ENCODE measurements at regions not wholly inside any gene's neighbourhood (a gene's known extent, or its start where the extent isn't known, plus 50 kb on each side); places are given as distances from the start of the nearest gene placed in this dataset.
A peak's percentile ranks its signal among the peaks of the same experiment; 100 is the strongest.

DNA sequence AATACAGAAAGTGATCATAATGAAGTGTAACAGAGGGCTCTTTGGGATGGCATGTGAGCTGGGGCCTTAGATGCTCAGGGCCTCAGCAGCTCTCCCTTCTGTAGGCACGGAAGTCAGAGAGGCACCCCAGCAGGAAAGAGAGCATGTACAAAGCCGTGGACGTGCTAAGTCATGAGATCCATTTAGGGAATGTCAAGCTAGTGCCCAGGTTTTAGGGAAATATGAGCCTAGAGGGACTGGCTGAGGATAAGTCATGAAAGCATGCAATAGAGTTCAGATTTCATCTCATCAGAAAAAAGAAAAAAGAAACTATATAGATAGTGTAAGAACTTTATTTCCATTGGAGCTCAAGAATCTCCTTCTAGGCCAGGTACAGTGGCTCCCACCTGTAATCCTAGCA is 379.5 kb upstream of the KLF4 start:
- 69 to 82% methylated on average over 3 of the region's 3 CpGs for WGBS, 2 donors

DNA sequence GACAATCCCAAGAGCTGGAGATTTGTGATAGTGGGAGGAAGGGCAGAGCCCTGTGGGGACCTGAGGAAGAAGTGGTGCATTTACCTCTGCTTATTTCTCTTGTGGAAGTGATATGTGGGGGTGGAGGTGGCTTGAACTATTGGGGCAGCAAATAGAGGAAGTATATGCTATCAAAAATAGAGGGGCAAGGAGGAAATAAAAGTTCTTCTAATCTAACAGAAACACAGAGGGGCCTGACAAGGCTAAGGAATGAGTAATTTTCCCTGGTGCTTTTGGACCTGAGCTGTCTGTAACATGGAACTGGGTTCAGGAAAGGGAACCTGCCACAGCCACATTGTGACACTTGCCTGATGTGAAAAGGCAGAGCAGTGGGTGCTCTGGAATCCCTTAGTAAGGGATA is 378.6 kb upstream of the KLF4 start:
- no peaks in the 10 kb centered on the region for H3K36me3 ChIP-seq (ENCODE audit: control insufficient read depth in 1 of 2, insufficient read depth in 2 of 2, low read length in 1 of 2)
- no peaks in the 10 kb centered on the region for H3K4me1 ChIP-seq (ENCODE audit: control insufficient read depth in 1 of 2, insufficient read depth in 2 of 2, low read length in 2 of 2)
- no peaks in the 10 kb centered on the region for H3K9me3 ChIP-seq (ENCODE audit: control insufficient read depth, low read length)
- peaks cover 0 to under 1% of the 10 kb centered on the region in 2 donors for H3K27me3 ChIP-seq (ENCODE audit: control insufficient read depth in 1 of 2, insufficient read depth in 2 of 2, low read length in 1 of 2)
- intact Hi-C loops (cut with DNase I), result no loop called here
- H3K27ac ChIP-seq (ENCODE audit: low read depth in 1 of 2, low read length in 2 of 2), result no peak overlapping the region
- ATAC-seq (ENCODE audit: low FRiP score) (peak; percentile 22), DNase-seq (no peak)
- H3K4me3 ChIP-seq (ENCODE audit: low read length in 2 of 2), result no peak overlapping the region

More for the DNA sequence above, 379.5 kb upstream of the KLF4 start:
- no peak overlapping the region for H3K4me3 ChIP-seq (ENCODE audit: low read length in 2 of 2)
- no peaks in the 10 kb centered on the region for H3K9me3 ChIP-seq (ENCODE audit: control insufficient read depth, low read length)
- no peaks in the 10 kb centered on the region for H3K36me3 ChIP-seq (ENCODE audit: control insufficient read depth in 1 of 2, insufficient read depth in 2 of 2, low read length in 1 of 2)
- no peak overlapping the region for H3K27ac ChIP-seq (ENCODE audit: low read depth in 1 of 2, low read length in 2 of 2)
- peaks cover 0 to 1% of the 10 kb centered on the region in 2 donors for H3K27me3 ChIP-seq (ENCODE audit: control insufficient read depth in 1 of 2, insufficient read depth in 2 of 2, low read length in 1 of 2)
- DNase-seq (no peak), ATAC-seq (ENCODE audit: low FRiP score) (no peak)
- intact Hi-C loops (cut with DNase I), result no loop called here
- no peaks in the 10 kb centered on the region for H3K4me1 ChIP-seq (ENCODE audit: control insufficient read depth in 1 of 2, insufficient read depth in 2 of 2, low read length in 2 of 2)

DNA sequence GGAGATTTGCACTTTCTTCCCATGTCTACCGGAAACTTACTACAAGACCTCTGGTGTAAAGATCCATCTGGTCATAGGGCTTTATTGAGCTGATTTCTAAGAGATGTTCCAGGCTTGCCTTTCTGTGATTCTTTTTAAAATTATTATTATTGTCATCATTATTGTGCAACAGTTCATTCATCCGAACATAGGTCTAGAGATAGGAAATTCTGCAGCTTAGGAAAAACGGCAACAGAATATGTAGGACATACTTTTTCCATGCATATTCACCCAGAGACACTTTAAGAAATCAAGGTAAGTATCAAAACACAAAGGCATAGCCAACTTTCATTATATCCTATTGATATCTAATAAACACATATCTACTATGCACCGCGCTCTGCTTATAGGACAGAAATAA is 378.2 kb upstream of the KLF4 start:
- intact Hi-C loops (cut with DNase I), result no loop called here
- Histone ChIP-seq H3K4me1 (ENCODE audit: control insufficient read depth in 1 of 2, insufficient read depth in 2 of 2, low read length in 2 of 2) (no peaks in the 10 kb centered on the region), H3K27ac (ENCODE audit: low read depth in 1 of 2, low read length in 2 of 2) (no peak overlapping the region), H3K4me3 (ENCODE audit: low read length in 2 of 2) (no peak overlapping the region), H3K27me3 (ENCODE audit: control insufficient read depth in 1 of 2, insufficient read depth in 2 of 2, low read length in 1 of 2) (no peaks in the 10 kb centered on the region), H3K36me3 (ENCODE audit: control insufficient read depth in 1 of 2, insufficient read depth in 2 of 2, low read length in 1 of 2) (no peaks in the 10 kb centered on the region), H3K9me3 (ENCODE audit: control insufficient read depth, low read length) (no peaks in the 10 kb centered on the region)
- no peak for DNase-seq
- 95 to 99% methylated on average over 5 of the region's 5 CpGs for WGBS, 2 donors
- no peak for ATAC-seq (ENCODE audit: low FRiP score)

DNA sequence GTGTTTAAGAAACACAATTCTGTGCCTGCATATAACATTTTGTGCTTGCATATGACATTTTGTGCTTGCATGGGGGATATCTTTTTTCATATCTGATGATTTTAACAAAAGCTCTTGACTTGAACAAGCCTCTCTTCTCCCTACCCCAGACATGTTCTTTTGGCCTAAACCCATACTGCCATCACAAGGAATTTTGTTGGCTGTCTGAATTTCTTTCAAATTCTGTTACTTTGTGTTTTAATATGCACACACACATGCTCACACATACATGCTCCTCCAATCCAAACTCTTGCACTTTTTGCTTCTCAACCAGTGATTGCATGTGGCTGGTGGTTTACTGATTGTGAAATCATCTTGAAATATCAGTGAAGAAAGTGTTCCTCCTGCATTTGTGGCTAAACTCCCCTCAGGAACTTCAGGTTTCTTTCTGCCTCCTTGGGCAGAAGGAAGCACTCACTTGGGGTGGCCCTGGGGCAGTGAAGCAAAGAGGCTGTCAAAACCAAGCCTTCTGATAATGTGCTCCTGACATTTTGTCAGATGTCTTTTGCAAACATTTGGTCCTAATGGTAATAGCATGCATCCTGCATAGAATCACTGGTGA is 377.2 kb upstream of the KLF4 start:
- DNase-seq (no peak), ATAC-seq (ENCODE audit: low FRiP score) (no peak)
- Histone ChIP-seq H3K4me3 (ENCODE audit: low read length in 2 of 2) (no peak overlapping the region), H3K27ac (ENCODE audit: low read depth in 1 of 2, low read length in 2 of 2) (no peak overlapping the region), H3K9me3 (ENCODE audit: control insufficient read depth, low read length) (no peaks in the 10 kb centered on the region), H3K4me1 (ENCODE audit: control insufficient read depth in 1 of 2, insufficient read depth in 2 of 2, low read length in 2 of 2) (no peaks in the 10 kb centered on the region), H3K27me3 (ENCODE audit: control insufficient read depth in 1 of 2, insufficient read depth in 2 of 2, low read length in 1 of 2) (no peaks in the 10 kb centered on the region), H3K36me3 (ENCODE audit: control insufficient read depth in 1 of 2, insufficient read depth in 2 of 2, low read length in 1 of 2) (no peaks in the 10 kb centered on the region)
- intact Hi-C loops (cut with DNase I), result no loop called here

DNA sequence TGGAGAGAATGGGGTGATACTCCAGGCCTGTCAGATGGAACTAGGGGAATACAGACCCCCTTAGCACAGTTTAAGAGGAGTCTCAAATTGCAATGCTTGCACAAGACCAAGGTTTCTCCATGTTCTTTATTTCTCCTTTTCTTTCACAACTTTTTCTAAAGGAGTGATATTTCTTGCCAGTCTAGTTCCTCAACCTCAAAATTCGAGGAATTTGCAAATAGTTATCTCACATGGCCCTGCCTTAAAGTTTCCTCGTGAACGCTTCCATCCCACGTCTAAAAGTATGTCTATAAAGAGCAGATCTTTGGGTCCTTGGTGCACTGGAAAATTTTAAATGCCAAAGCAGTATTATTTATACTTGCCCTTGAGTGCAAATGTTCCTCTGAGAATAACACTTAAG is 373.8 kb upstream of the KLF4 start:
- peaks cover 0 to 3% of the 10 kb centered on the region in 2 donors for H3K4me1 ChIP-seq (ENCODE audit: control insufficient read depth in 1 of 2, insufficient read depth in 2 of 2, low read length in 2 of 2)
- DNase-seq (no peak), ATAC-seq (ENCODE audit: low FRiP score) (no peak)
- intact Hi-C loops (cut with DNase I), result no loop called here
- no peak overlapping the region for H3K4me3 ChIP-seq (ENCODE audit: low read length in 2 of 2)
- no peaks in the 10 kb centered on the region for H3K27me3 ChIP-seq (ENCODE audit: control insufficient read depth in 1 of 2, insufficient read depth in 2 of 2, low read length in 1 of 2)
- no peaks in the 10 kb centered on the region for H3K36me3 ChIP-seq (ENCODE audit: control insufficient read depth in 1 of 2, insufficient read depth in 2 of 2, low read length in 1 of 2)
- peaks cover 4% of the 10 kb centered on the region for H3K9me3 ChIP-seq (ENCODE audit: control insufficient read depth, low read length)
- H3K27ac ChIP-seq (ENCODE audit: low read depth in 1 of 2, low read length in 2 of 2), result no peak overlapping the region
- WGBS, 2 donors, result 13 to 16% methylated on average over 4 of the region's 4 CpGs

DNA sequence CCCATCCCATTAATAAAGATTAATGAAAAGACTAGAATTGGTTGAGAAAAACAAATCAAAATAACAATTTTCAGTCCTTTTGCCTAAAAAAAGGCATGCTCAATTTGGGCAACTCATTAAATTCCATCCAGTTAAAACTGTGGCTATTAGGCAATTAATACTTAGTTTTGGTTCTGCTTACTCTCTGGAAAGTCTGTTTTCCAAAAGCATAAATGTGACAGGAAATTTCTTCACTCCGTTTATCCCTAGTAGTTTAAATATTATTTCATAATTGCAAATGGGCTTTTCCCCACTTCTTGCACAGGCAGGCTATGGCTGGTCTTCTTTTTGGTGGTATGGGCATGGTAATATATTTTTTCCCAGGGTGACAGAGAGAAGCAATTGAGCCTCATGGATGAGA is 373.3 kb upstream of the KLF4 start:
- no peaks in the 10 kb centered on the region for H3K36me3 ChIP-seq (ENCODE audit: control insufficient read depth in 1 of 2, insufficient read depth in 2 of 2, low read length in 1 of 2)
- H3K4me1 ChIP-seq (ENCODE audit: control insufficient read depth in 1 of 2, insufficient read depth in 2 of 2, low read length in 2 of 2), result peaks cover 0 to 3% of the 10 kb centered on the region in 2 donors
- no peak overlapping the region for H3K27ac ChIP-seq (ENCODE audit: low read depth in 1 of 2, low read length in 2 of 2)
- DNase-seq (no peak), ATAC-seq (ENCODE audit: low FRiP score) (no peak)
- WGBS, 2 donors, result 56 to 70% methylated on average over 1 of the region's 1 CpG
- intact Hi-C loops (cut with DNase I), result no loop called here
- H3K4me3 ChIP-seq (ENCODE audit: low read length in 2 of 2), result no peak overlapping the region
- H3K9me3 ChIP-seq (ENCODE audit: control insufficient read depth, low read length), result peaks cover 4% of the 10 kb centered on the region
- H3K27me3 ChIP-seq (ENCODE audit: control insufficient read depth in 1 of 2, insufficient read depth in 2 of 2, low read length in 1 of 2), result no peaks in the 10 kb centered on the region

DNA sequence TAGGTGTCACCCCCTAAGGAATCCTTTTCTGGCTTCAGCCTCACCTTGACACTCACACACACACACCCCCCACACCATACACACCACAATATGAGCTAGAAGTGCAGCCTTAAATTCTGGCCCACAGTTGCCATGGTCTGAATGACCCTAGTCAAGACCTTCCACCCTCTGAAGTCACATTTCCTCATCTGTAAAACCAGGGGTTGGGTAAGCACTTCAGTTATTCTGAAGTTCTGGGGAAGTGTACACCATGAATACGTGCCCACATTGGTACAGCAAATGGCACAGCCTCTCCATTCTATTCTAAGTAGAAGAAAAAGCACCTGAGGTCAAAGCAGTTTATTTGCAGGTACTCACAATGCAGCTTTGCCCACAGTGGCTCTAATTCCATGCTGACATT is 372.8 kb upstream of the KLF4 start:
- intact Hi-C loops (cut with DNase I), result no loop called here
- ATAC-seq (ENCODE audit: low FRiP score) (no peak), DNase-seq (no peak)
- peaks cover 0 to 3% of the 10 kb centered on the region in 2 donors for H3K4me1 ChIP-seq (ENCODE audit: control insufficient read depth in 1 of 2, insufficient read depth in 2 of 2, low read length in 2 of 2)
- H3K4me3 ChIP-seq (ENCODE audit: low read length in 2 of 2), result no peak overlapping the region
- H3K27ac ChIP-seq (ENCODE audit: low read depth in 1 of 2, low read length in 2 of 2), result no peak overlapping the region
- no peaks in the 10 kb centered on the region for H3K27me3 ChIP-seq (ENCODE audit: control insufficient read depth in 1 of 2, insufficient read depth in 2 of 2, low read length in 1 of 2)
- 86 to 87% methylated on average over 1 of the region's 1 CpG for WGBS, 2 donors
- H3K36me3 ChIP-seq (ENCODE audit: control insufficient read depth in 1 of 2, insufficient read depth in 2 of 2, low read length in 1 of 2), result no peaks in the 10 kb centered on the region
- H3K9me3 ChIP-seq (ENCODE audit: control insufficient read depth, low read length), result peaks cover 4% of the 10 kb centered on the region

DNA sequence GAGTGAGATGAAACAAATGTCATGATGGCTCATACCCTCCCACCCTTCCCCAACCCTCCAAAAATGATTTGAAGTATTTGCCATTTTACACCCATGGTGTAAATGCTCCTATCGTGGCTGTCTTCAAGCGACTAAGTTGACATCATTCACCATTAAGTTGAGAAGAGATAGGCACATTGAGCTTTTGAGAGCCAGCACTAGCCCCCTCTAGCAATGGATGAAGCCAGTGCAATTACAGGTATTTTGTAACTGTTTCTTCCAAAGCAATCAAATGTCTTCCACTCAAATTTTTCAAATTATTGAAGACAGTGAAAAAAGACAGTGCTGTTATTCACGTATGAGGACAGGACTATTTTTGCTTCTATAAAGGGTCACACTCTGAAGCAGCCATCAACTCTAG is 371.5 kb upstream of the KLF4 start:
- Histone ChIP-seq H3K4me1 (ENCODE audit: control insufficient read depth in 1 of 2, insufficient read depth in 2 of 2, low read length in 2 of 2) (peaks cover 0 to 3% of the 10 kb centered on the region in 2 donors), H3K36me3 (ENCODE audit: control insufficient read depth in 1 of 2, insufficient read depth in 2 of 2, low read length in 1 of 2) (no peaks in the 10 kb centered on the region), H3K27me3 (ENCODE audit: control insufficient read depth in 1 of 2, insufficient read depth in 2 of 2, low read length in 1 of 2) (no peaks in the 10 kb centered on the region), H3K9me3 (ENCODE audit: control insufficient read depth, low read length) (peaks cover 4% of the 10 kb centered on the region), H3K4me3 (ENCODE audit: low read length in 2 of 2) (no peak overlapping the region), H3K27ac (ENCODE audit: low read depth in 1 of 2, low read length in 2 of 2) (no peak overlapping the region)
- DNase-seq (no peak), ATAC-seq (ENCODE audit: low FRiP score) (no peak)
- intact Hi-C loops (cut with DNase I), result no loop called here
- WGBS, 2 donors, result 76 to 81% methylated on average over 3 of the region's 3 CpGs

DNA sequence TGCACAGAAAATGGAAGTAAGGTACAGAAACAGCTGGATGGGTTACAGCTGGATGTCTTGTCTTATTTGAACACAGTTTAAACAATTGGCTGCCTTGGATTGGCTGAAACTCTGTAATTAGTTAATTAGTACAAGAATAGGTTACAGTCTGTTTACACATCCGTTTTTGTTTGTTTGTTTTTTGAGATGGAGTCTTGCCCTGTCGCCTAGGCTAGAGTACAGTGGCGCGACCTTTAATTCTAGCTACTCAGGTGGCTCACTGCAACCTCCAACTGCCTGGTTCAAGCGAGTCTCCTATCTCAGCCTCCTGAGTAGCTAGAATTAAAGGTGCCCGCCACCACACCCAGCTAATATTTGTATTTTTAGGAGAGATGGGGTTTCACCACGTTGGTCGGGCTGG is 368.7 kb upstream of the KLF4 start:
- H3K4me3 ChIP-seq (ENCODE audit: low read length in 2 of 2), result no peak overlapping the region
- H3K9me3 ChIP-seq (ENCODE audit: control insufficient read depth, low read length), result peaks cover 9% of the 10 kb centered on the region
- 89 to 94% methylated on average over 8 of the region's 8 CpGs for WGBS, 2 donors
- peaks cover 0 to 3% of the 10 kb centered on the region in 2 donors for H3K4me1 ChIP-seq (ENCODE audit: control insufficient read depth in 1 of 2, insufficient read depth in 2 of 2, low read length in 2 of 2)
- H3K36me3 ChIP-seq (ENCODE audit: control insufficient read depth in 1 of 2, insufficient read depth in 2 of 2, low read length in 1 of 2), result no peaks in the 10 kb centered on the region
- intact Hi-C loops (cut with DNase I), result no loop called here
- DNase-seq (no peak), ATAC-seq (ENCODE audit: low FRiP score) (no peak)
- no peaks in the 10 kb centered on the region for H3K27me3 ChIP-seq (ENCODE audit: control insufficient read depth in 1 of 2, insufficient read depth in 2 of 2, low read length in 1 of 2)
- no peak overlapping the region for H3K27ac ChIP-seq (ENCODE audit: low read depth in 1 of 2, low read length in 2 of 2)
